ENCODE measurements at regions not wholly inside any gene's neighbourhood (a gene's known extent, or its start where the extent isn't known, plus 50 kb on each side); places are given as distances from the start of the nearest gene placed in this dataset.

- dilution Hi-C loops (cut with HindIII; ENCODE audit: low sequenced_read_pairs, unreplicated experiment): no loop called here
- in situ Hi-C loops (cut with MboI; ENCODE audit: low sequenced_read_pairs): no loop called here
- CTCF ChIA-PET: interaction anchor here (0.6 to 1.0 kb wide), 2 partner anchors 9 to 334 kb away, joined by 3 read pairs; no protein-coding TSS in a partner anchor
- no peaks in the 10 kb centered on the region for H3K4me1 ChIP-seq (ENCODE audit: control insufficient read depth, insufficient read depth, low read length)
- H3K4me3 ChIP-seq (ENCODE audit: insufficient read depth, low read depth, low read length): no peak overlapping the region
- no peak overlapping the region for H2BK15ac ChIP-seq (ENCODE audit: low read depth, low read length)
- peaks cover 1% of the 10 kb centered on the region for H3K9me1 ChIP-seq (ENCODE audit: insufficient read depth, low read length)
- no peak overlapping the region for H3K14ac ChIP-seq (replicated peaks; ENCODE audit: low read depth, low read length)
- no peaks in the 10 kb centered on the region for H3K36me3 ChIP-seq (ENCODE audit: control insufficient read depth, insufficient read depth, low read length)
- no peaks in the 10 kb centered on the region for H3K79me1 ChIP-seq (ENCODE audit: low read depth in 1 of 2, low read length in 2 of 2)
- no peaks in the 10 kb centered on the region for H4K20me1 ChIP-seq (ENCODE audit: insufficient read depth, low read length)
- DNase-seq (peak; percentile 50), ATAC-seq (ENCODE audit: low read depth) (peak; percentile 42; the same call in 1 of the 2 replicates)
- no peak overlapping the region for H2BK120ac ChIP-seq (ENCODE audit: low read depth, low read length)
- no peak overlapping the region for H2AK5ac ChIP-seq (ENCODE audit: low read depth, low read length)
- H3K18ac ChIP-seq (ENCODE audit: low read depth, low read length): no peak overlapping the region; the same call in 1 of the 2 replicates
- no peak overlapping the region for H3K9ac ChIP-seq (ENCODE audit: low read depth, low read length)
- no peak overlapping the region for H3K27ac ChIP-seq (ENCODE audit: insufficient read depth, low read length)
- H3K4me2 ChIP-seq (ENCODE audit: low read depth, low read length): no peak overlapping the region
- no peak overlapping the region for H3K23ac ChIP-seq (ENCODE audit: low read depth, low read length)
- POLR2A ChIA-PET (ENCODE audit: unreplicated experiment): interaction anchor here (0.6 kb wide), 1 partner anchor 35 kb away, joined by 3 read pairs; no protein-coding TSS in a partner anchor
- intact Hi-C loops (cut with micrococcal nuclease): no loop called here
- H3K56ac ChIP-seq (ENCODE audit: extremely low read depth, insufficient read depth, low read length): no peak overlapping the region
- H2BK20ac ChIP-seq (ENCODE audit: low read depth, low read length): no peak overlapping the region
- peaks cover 8% of the 10 kb centered on the region for H3K9me3 ChIP-seq (ENCODE audit: control insufficient read depth, insufficient read depth, low read length)
- no TSS peak for BruUV-seq (replicated peaks)
- H4K8ac ChIP-seq (ENCODE audit: low read depth in 2 of 2, low read length in 2 of 2): no peak overlapping the region
- H3K27me3 ChIP-seq (ENCODE audit: control insufficient read depth, insufficient read depth, low read length): no peaks in the 10 kb centered on the region; the same call in 1 of the 2 replicates
- H2AK9ac ChIP-seq (replicated peaks; ENCODE audit: low read depth, low read length, poor library complexity): no peak overlapping the region
- no peak overlapping the region for H2BK5ac ChIP-seq (ENCODE audit: low read depth, low read length, poor library complexity, severe bottlenecking)
- WGBS, 2 experiments (ENCODE audit: extremely low coverage in 2 of 2, insufficient read length in 1 of 2): no CpG with 5 or more reads among the region's 3 CpGs
- TF ChIP-seq POLR2A (IDR thresholded peaks at IDR 0.05; ENCODE audit: low read depth, low read length) (no peak), RCOR1 (IDR thresholded peaks at IDR 0.05; ENCODE audit: insufficient replicate concordance, low read length) (no peak), USF2 (IDR thresholded peaks at IDR 0.05; ENCODE audit: low read depth, low read length) (no peak), MAZ (IDR thresholded peaks at IDR 0.05; ENCODE audit: borderline replicate concordance, low read depth, low read length) (no peak), NFE2L2 (IDR thresholded peaks at IDR 0.05; ENCODE audit: low read depth, low read length) (no peak), CTCF (conservative IDR thresholded peaks at IDR 0.05; ENCODE audit: low read depth, low read length) (no peak), BHLHE40 (IDR thresholded peaks at IDR 0.05; ENCODE audit: low read depth, low read length) (no peak), CHD1 (IDR thresholded peaks at IDR 0.05; ENCODE audit: low read depth, low read length) (no peak), RAD21 (IDR thresholded peaks at IDR 0.05; ENCODE audit: low read length) (no peak), ELK1 (IDR thresholded peaks at IDR 0.05; ENCODE audit: borderline replicate concordance, low read depth, low read length) (no peak), FOS (IDR thresholded peaks at IDR 0.05; ENCODE audit: low read depth, low read length) (no peak)
- H4K91ac ChIP-seq (ENCODE audit: insufficient read depth, low read depth, low read length): no peak overlapping the region
- H3K4ac ChIP-seq (ENCODE audit: low read depth, low read length): no peak overlapping the region
- H2AFZ ChIP-seq (replicated peaks; ENCODE audit: low read length, poor library complexity): no peak overlapping the region
- H4K5ac ChIP-seq (ENCODE audit: low read depth, low read length): no peak overlapping the region
These were observed 108.5 kb downstream of the FEM1C start for GRCh38 chr5:115435778-115436712.

Measured in IMR-90 (cell line).